Bronchial epithelial cell (primary cell): ENCODE measurements at regions not wholly inside any gene's neighbourhood (a gene's known extent, or its start where the extent isn't known, plus 50 kb on each side); places are given as distances from the start of the nearest gene placed in this dataset.

ENCODE experiments used
- DNase-seq: peaks from one replicate; pipeline ENCODE4 v3.0.0-alpha.2; 2010; ENCODE audit warnings: low read depth
- FAIRE-seq: peaks from 2 replicates; lab custom pipeline; 2011; peaks lifted over from hg19 to GRCh38; lab: Jason Lieb, UNC
- H3K27me3 ChIP-seq: 2 replicates; pipeline ENCODE4 v1.5.1; 2011; ENCODE audit warnings: low read length; ENCODE audit not compliant: control insufficient read depth, insufficient read depth
- H3K36me3 ChIP-seq: 2 replicates; pipeline ENCODE4 v1.5.1; 2011; ENCODE audit warnings: low read length; ENCODE audit not compliant: control insufficient read depth, insufficient read depth
- H3K4me3 ChIP-seq: 2 replicates; pipeline ENCODE4 v1.5.1; 2011; ENCODE audit warnings: mild to moderate bottlenecking, low read depth, low read length, control low read depth
- CTCF ChIP-seq: IDR thresholded peaks from 2 replicates; pipeline ENCODE4 v1.5.1; 2011; ENCODE audit warnings: mild to moderate bottlenecking, moderate library complexity, low read length, control low read depth, inconsistent platforms; ENCODE audit not compliant: insufficient read depth, severe bottlenecking

- no peak for FAIRE-seq
- H3K36me3 ChIP-seq: no peaks in the 10 kb centered on the region
- DNase-seq: peak; percentile 4
- no peak overlapping the region for H3K4me3 ChIP-seq
- TF ChIP-seq CTCF: no peak
- H3K27me3 ChIP-seq: no peaks in the 10 kb centered on the region
Observed at GRCh38 chr3:103082501-103082900, 647.7 kb downstream of the ZPLD1 start.

GRCh38 chr3:103083848-103084631, 649.2 kb downstream of the ZPLD1 start:
- no peak for TF ChIP-seq CTCF
- FAIRE-seq (no peak), DNase-seq (no peak)
- no peak overlapping the region for H3K4me3 ChIP-seq
- no peaks in the 10 kb centered on the region for H3K27me3 ChIP-seq
- no peaks in the 10 kb centered on the region for H3K36me3 ChIP-seq

GRCh38 chr3:103085465-103085864, 650.6 kb downstream of the ZPLD1 start:
- TF ChIP-seq CTCF: no peak
- no peaks in the 10 kb centered on the region for H3K27me3 ChIP-seq
- H3K4me3 ChIP-seq: no peak overlapping the region
- H3K36me3 ChIP-seq: no peaks in the 10 kb centered on the region
- DNase-seq: no peak
- no peak for FAIRE-seq

GRCh38 chr3:103089758-103090157, 654.9 kb downstream of the ZPLD1 start:
- no peak for TF ChIP-seq CTCF
- FAIRE-seq (no peak), DNase-seq (no peak)
- Histone ChIP-seq H3K4me3 (no peak overlapping the region), H3K27me3 (no peaks in the 10 kb centered on the region), H3K36me3 (no peaks in the 10 kb centered on the region)

GRCh38 chr3:103105206-103105605, 670.4 kb downstream of the ZPLD1 start:
- DNase-seq: no peak
- no peak for FAIRE-seq

More at GRCh38 chr3:103105206-103105605, 670.4 kb downstream of the ZPLD1 start:
- TF ChIP-seq CTCF: no peak
- Histone ChIP-seq H3K4me3 (no peak overlapping the region), H3K27me3 (no peaks in the 10 kb centered on the region), H3K36me3 (no peaks in the 10 kb centered on the region)
